Germinal center (tissue), 1 donor: ENCODE measurements at regions not wholly inside any gene's neighbourhood (a gene's known extent, or its start where the extent isn't known, plus 50 kb on each side); places are given as distances from the start of the nearest gene placed in this dataset.
"Not testable (repeated sequence)": the region's sequence is repeated elsewhere in the genome, so short reads cannot be mapped to it uniquely, and the experiment has no call there.

Experiments
- DNase-seq: peaks from one replicate; pipeline ENCODE4 v3.0.0; 2012; ENCODE audit warnings: mixed read lengths, low spot score

- no peak for DNase-seq
Observed at GRCh38 chr4:17008834-17009345, 110.4 kb upstream of the LDB2 start.

DNA sequence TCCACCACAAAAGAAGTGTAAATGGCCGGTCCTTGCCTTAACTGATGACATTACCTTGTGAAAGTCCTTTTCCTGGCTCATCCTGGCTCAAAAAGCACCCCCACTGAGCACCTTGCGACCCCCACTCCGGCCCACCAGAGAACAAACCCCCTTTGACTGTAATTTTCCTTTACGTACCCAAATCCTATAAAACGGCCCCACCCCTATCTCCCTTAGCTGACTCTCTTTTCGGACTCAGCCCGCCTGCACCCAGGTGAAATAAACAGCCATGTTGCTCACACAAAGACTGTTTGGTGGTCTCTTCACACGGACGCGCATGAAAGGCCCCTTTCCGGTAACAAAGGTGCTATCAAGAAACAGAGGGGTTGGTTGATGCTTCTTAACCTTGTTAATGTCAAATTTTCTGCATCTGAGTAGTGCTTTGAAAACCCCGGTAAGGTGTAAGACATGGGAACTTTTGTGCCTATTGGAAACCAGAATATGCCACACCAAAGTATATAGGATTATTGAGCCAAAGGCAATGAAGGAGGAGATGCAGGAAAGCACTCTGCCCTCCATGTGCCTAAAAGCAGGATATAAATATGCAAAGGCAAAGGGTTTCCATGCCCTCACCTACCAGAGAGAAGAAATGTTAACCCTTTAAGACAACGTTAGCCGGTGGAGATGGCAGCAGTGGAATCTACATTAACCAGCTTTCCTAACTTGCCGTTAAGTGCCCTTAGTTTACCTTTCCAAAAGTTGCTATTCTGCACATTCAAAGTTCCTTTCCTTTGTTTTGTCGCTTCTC, 105.4 kb upstream of the LDB2 start:
- DNase-seq, result not testable (repeated sequence)

DNA sequence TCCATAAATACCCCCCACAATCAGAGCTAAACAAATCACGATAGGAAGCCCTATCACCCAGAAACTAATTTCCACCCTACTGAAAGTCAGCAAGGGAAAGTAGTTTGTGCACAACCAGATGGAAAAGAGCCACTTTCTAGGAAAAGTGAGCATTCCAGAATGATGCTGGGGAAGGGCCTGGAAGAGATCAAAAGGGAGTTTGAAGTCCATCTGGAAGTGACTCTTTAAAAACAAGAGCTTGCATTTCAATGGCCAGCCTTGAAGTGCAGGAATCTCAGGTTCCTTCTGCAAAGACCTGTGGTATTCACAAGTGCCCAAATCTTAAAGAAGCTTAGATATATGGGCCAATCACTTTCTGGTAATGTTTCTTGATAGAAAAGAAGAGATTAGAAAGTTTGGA, 97.0 kb upstream of the LDB2 start:
- no peak for DNase-seq

DNA sequence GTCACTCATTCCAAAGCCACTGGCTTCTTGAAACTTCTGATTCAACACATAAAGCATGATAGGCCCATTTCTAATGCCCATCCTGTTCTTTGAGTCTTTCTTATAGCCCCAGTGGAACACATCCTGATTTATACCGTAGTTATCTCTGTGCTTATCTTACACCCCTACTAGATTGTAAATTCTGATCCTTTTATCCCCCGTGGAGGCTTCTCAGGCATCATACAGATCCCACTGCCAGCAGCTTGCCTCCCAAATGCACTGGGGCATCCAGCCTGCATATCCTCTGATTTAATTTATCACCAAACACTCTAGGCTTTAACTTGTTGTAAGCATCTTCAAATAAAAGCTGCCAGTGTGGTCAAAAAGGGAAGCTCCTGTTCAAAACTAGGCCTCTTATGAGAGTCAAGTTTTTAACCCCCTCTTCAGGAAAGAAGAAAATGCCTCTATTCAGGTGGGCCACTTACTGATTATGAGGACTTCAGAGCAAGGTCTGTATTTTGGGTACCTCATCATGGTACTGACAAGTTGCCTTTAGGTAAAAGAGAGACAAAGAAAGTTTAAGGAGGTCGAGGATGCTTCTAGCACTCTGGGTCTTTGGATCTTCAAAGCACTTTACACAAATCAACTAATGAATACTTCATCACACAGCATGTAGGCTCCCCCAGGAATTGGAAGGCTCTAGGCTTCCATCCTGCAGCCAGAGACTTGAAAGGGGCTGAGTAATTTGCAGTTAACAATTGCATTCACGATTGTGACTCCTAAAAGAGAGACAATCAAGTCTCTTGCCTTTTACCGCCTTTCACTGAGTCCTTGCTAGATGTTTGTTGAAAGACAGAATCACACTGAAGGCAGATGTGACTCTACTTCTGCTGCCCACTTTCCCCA, 95.8 kb upstream of the LDB2 start:
- DNase-seq, result no peak

GRCh38 chr4:16992566-16993225, 94.3 kb upstream of the LDB2 start:
- no peak for DNase-seq

DNA sequence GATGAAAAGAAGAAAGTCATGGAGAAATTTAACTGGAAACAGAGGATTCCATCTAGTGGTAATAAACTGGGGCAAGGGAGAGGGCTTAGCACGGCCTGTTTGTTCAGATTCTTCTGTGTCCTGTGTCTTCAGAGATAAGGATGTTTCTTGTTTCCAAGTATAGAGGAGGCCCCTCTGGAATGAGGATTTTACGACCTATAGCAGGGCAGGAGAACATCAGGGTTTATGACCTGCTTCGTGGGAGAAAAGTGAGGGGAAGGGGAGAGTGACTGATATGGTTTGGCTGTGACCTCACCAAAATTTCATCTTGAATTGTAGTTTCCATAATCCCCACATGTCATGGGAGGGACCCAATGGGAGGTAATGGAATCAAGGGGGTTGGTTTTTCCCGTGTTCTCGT, 93.0 kb upstream of the LDB2 start:
- no peak for DNase-seq

GRCh38 chr4:16989371-16989770, 90.9 kb upstream of the LDB2 start:
- no peak for DNase-seq

- no peak for DNase-seq
Observed at GRCh38 chr4:16988814-16989213, 90.4 kb upstream of the LDB2 start.

GRCh38 chr4:16977081-16977480, 78.6 kb upstream of the LDB2 start:
- no peak for DNase-seq

DNA sequence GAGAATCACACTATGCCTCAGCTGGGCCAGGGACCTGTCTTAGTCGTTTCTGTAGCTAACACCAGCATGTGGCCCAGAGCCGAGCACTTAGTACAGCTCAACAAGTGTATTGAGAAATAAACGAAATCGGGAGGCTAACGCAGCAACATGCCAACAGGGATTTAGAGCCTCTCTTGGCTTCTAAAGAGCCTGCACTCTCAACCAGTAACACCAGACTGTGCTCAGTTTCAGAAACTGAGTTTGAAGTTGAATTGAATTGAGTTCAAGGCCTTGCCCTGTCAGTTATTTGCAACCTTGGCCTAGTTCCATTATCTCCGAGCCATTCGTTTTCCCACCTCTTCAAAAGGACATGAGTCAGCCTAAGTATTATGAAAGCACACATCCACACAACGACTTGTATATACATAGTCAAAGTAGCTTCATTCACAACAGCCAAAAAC, 71.3 kb upstream of the LDB2 start:
- no peak for DNase-seq

- DNase-seq, result no peak
Observed at GRCh38 chr4:16967722-16968121, 69.3 kb upstream of the LDB2 start.

GRCh38 chr4:16959305-16959704, 60.9 kb upstream of the LDB2 start:
- no peak for DNase-seq

- no peak for DNase-seq
Observed at GRCh38 chr4:16952896-16953630, 54.6 kb upstream of the LDB2 start.

DNA sequence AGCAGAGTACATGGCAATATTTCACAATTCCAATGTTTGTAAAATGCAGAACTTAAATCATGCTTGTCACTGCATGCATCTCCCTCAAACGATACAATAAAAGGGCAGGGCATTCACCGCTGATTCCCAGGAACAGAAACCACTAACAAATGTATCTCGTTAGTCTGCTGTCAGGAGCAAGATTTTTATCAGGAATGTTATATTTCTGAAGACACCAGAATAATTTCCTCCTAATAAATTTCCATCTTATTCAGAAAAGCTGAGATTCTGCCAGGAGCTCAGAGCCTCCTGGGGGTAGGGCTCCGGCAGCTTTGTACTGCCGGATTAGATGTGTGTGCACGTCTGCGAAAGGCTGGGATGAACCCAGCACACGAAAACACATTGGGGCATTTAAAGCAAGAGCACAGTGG, 54.0 kb upstream of the LDB2 start:
- DNase-seq, result no peak
